PC-9 (cell line): ENCODE measurements at regions not wholly inside any gene's neighbourhood (a gene's known extent, or its start where the extent isn't known, plus 50 kb on each side); places are given as distances from the start of the nearest gene placed in this dataset.

ENCODE experiments used
- BruUV-seq: library from RNA; stranded (reverse); fragments of 400-500 nt; replicated peaks from 2 replicates; lab custom pipeline; 2021; lab: Mats Ljungman, UMichigan
- CTCF ChIA-PET: fragments of 300-600 bp; sonication (Branson Sonifier 250); formaldehyde crosslinking; loops from one replicate; lab custom pipeline; 2022; ENCODE audit warnings: antibody characterized with exemption; lab: Charles Lee
- POLR2A ChIA-PET: fragments of 300-600 bp; sonication (Branson Sonifier 250); formaldehyde crosslinking; loops from one replicate; lab custom pipeline; 2022; ENCODE audit warnings: antibody characterized with exemption; ENCODE audit not compliant: unreplicated experiment; lab: Charles Lee
- DNase-seq, 2 experiments: peaks; one replicate each; pipeline versions ENCODE4 v3.0.0 to v3.0.0-alpha.2; 2015 to 2022; ENCODE audit warnings: mixed read lengths in 1 of 2
- H2AFZ ChIP-seq: fragments of 200-600 bp; sonication (generic); 2 replicates; pipeline ENCODE4 v1.8.1; 2017; ENCODE audit warnings: antibody characterized with exemption
- H3F3A ChIP-seq: fragments of 200-600 bp; sonication (generic); 2 replicates; pipeline ENCODE4 v1.8.1; 2017; ENCODE audit warnings: antibody characterized with exemption, mild to moderate bottlenecking, low read depth; ENCODE audit not compliant: insufficient read depth
- H3K27ac ChIP-seq: fragments of 200-600 bp; sonication (generic); 2 replicates; pipeline ENCODE4 v1.6.1; 2016; ENCODE audit warnings: mixed run types
- H3K27me3 ChIP-seq: fragments of 200-600 bp; sonication (generic); 2 replicates; pipeline ENCODE4 v1.6.1; 2016; ENCODE audit warnings: low read depth, mixed run types; ENCODE audit not compliant: insufficient read depth
- H3K36me3 ChIP-seq: fragments of 200-600 bp; sonication (generic); 2 replicates; pipeline ENCODE4 v1.6.1; 2016; ENCODE audit warnings: low read depth, mixed run types
- H3K4me1 ChIP-seq: fragments of 200-600 bp; sonication (generic); replicated peaks from 2 replicates; pipeline ENCODE4 v1.6.1; 2016; ENCODE audit warnings: mixed run types; ENCODE audit not compliant: insufficient read depth
- H3K4me2 ChIP-seq: fragments of 200-600 bp; sonication (generic); 2 replicates; pipeline ENCODE4 v1.6.1; 2017; ENCODE audit warnings: mixed run types
- H3K4me3 ChIP-seq: fragments of 200-600 bp; sonication (generic); 2 replicates; pipeline ENCODE4 v1.6.1; 2016; ENCODE audit warnings: mixed run types
- H3K79me2 ChIP-seq: fragments of 200-600 bp; sonication (generic); 2 replicates; pipeline ENCODE4 v1.6.1; 2017; ENCODE audit warnings: low read depth, mixed run types
- H3K9me2 ChIP-seq: fragments of 200-600 bp; sonication (generic); 2 replicates; pipeline ENCODE4 v1.8.1; 2017; ENCODE audit warnings: mild to moderate bottlenecking; ENCODE audit not compliant: insufficient read depth
- H3K9me3 ChIP-seq: fragments of 200-600 bp; sonication (generic); 2 replicates; pipeline ENCODE4 v1.8.1; 2016; ENCODE audit warnings: low read depth; ENCODE audit not compliant: insufficient read depth
- H4K20me1 ChIP-seq: fragments of 200-600 bp; sonication (generic); 2 replicates; pipeline ENCODE4 v1.8.1; 2017; ENCODE audit not compliant: insufficient read depth
- EZH2 ChIP-seq: fragments of 200-600 bp; sonication (generic); IDR thresholded peaks from 2 replicates; pipeline ENCODE4 v1.8.0; 2017; ENCODE audit warnings: antibody characterized with exemption, low read depth
- intact Hi-C: fragments of 100-400 bp; cut with micrococcal nuclease; formaldehyde crosslinking; loops from one replicate; pipeline ENCODE4 v1.10.0; 2022; ENCODE audit not compliant: unreplicated experiment
- TF ChIP-seq, protein P1 (sequence below): fragments of 200-600 bp; sonication (generic); conservative IDR thresholded peaks from 2 replicates; pipeline ENCODE4 v1.6.1; 2017; ENCODE audit warnings: mixed run types, antibody characterized with exemption, mild to moderate bottlenecking, moderate library complexity

DNA sequence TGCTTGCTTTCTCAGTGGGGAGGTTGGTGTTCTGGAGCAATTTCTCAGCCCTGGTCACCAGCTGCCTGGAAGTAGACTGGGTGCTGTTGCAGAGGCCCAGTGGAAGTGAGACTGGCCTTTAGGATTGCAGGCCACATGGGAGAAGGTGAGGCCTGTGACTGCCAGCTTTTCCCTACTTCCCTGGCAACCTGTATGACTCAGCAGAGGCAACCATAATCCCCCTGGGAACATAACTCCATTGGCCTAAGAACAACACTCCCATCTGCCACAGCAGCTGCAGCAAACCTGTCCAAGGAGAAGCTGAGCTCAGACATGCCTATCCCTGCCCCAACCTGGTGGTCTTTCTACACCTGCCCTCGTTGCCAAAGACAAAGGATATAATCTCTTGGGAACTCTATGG, 473.5 kb upstream of the SPTLC3 start:
- Histone ChIP-seq H3K79me2 (no peaks in the 10 kb centered on the region), H2AFZ (no peak overlapping the region), H3K36me3 (no peaks in the 10 kb centered on the region), H3K27me3 (no peaks in the 10 kb centered on the region), H4K20me1 (no peaks in the 10 kb centered on the region), H3K4me3 (no peak overlapping the region), H3F3A (no peaks in the 10 kb centered on the region), H3K9me3 (no peaks in the 10 kb centered on the region), H3K4me2 (no peak overlapping the region), H3K4me1 (no peaks in the 10 kb centered on the region), H3K27ac (no peak overlapping the region), H3K9me2 (no peaks in the 10 kb centered on the region)
- intact Hi-C loops = no loop called here
- BruUV-seq = no TSS peak
- ChIA-PET POLR2A (no interaction called here), CTCF (no interaction called here)
- no peak for TF ChIP-seq EZH2
- TF ChIP-seq, protein P1, sequence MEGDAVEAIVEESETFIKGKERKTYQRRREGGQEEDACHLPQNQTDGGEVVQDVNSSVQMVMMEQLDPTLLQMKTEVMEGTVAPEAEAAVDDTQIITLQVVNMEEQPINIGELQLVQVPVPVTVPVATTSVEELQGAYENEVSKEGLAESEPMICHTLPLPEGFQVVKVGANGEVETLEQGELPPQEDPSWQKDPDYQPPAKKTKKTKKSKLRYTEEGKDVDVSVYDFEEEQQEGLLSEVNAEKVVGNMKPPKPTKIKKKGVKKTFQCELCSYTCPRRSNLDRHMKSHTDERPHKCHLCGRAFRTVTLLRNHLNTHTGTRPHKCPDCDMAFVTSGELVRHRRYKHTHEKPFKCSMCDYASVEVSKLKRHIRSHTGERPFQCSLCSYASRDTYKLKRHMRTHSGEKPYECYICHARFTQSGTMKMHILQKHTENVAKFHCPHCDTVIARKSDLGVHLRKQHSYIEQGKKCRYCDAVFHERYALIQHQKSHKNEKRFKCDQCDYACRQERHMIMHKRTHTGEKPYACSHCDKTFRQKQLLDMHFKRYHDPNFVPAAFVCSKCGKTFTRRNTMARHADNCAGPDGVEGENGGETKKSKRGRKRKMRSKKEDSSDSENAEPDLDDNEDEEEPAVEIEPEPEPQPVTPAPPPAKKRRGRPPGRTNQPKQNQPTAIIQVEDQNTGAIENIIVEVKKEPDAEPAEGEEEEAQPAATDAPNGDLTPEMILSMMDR = no peak
- DNase-seq = no peak

DNA sequence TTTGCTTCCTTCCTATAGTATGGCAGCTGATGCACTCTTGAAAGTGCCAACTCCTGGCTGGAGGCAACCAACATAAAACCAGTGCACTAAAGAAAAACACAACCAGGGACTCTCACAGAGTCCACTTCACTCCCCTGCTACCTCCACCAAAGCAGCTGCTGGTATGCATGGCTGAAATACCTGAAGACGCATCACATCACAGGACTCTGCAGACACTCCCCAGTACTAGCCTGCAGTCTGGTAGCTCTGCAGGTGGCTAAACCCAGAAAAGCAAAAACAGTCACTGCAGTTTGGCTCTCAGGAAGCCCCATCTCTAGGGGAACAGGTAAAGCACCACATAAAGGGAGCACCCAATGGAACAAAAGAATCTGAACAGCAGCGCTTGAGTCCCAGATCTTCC, 473.0 kb upstream of the SPTLC3 start:
- TF ChIP-seq, protein P1 = no peak
- no peak for TF ChIP-seq EZH2
- Histone ChIP-seq H3K9me2 (no peaks in the 10 kb centered on the region), H3K4me2 (no peak overlapping the region), H3K79me2 (no peaks in the 10 kb centered on the region), H2AFZ (no peak overlapping the region), H3K4me1 (no peaks in the 10 kb centered on the region), H3K27me3 (no peaks in the 10 kb centered on the region), H3K27ac (no peak overlapping the region), H3F3A (no peaks in the 10 kb centered on the region), H3K36me3 (no peaks in the 10 kb centered on the region), H3K4me3 (no peak overlapping the region), H3K9me3 (no peaks in the 10 kb centered on the region), H4K20me1 (no peaks in the 10 kb centered on the region)
- intact Hi-C loops = no loop called here
- ChIA-PET CTCF (no interaction called here), POLR2A (no interaction called here)
- BruUV-seq = no TSS peak
- no peak for DNase-seq

DNA sequence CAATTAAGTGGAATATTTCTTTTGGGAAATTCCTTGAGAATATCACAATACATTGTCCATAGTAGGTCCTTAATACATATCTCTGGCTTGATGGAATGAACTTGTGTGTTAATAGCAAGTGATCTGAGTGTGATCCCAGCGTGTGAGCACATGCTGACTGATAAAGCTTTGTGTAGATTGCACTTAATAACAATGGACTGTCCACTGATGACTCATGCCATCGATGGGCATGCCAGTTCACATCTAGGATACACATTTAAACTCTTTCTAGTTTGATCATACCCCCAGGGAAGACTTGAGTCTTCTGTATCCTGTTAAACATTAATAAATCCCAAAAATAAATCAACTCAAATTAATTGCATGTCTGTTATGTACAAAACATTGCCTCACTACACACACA, 454.3 kb upstream of the SPTLC3 start:
- intact Hi-C loops = no loop called here
- no TSS peak for BruUV-seq
- Histone ChIP-seq H3K4me1 (peaks cover 15% of the 10 kb centered on the region), H2AFZ (no peak overlapping the region), H3K79me2 (no peaks in the 10 kb centered on the region), H3K9me2 (0 out of 2 replicates have a peak, but pooled peaks cover 4% of the 10 kb centered on the region), H3K4me3 (no peak overlapping the region), H3K27ac (no peak overlapping the region), H3K36me3 (no peaks in the 10 kb centered on the region), H3K9me3 (no peaks in the 10 kb centered on the region), H4K20me1 (no peaks in the 10 kb centered on the region), H3K4me2 (no peak overlapping the region), H3K27me3 (no peaks in the 10 kb centered on the region), H3F3A (no peaks in the 10 kb centered on the region; the same call in 1 of the 2 replicates)
- TF ChIP-seq EZH2 = no peak
- TF ChIP-seq, protein P1 = no peak
- no peak for DNase-seq
- CTCF ChIA-PET = no interaction called here
- POLR2A ChIA-PET = no interaction called here
